ENCODE measurements at regions not wholly inside any gene's neighbourhood (a gene's known extent, or its start where the extent isn't known, plus 50 kb on each side); places are given as distances from the start of the nearest gene placed in this dataset.

DNA sequence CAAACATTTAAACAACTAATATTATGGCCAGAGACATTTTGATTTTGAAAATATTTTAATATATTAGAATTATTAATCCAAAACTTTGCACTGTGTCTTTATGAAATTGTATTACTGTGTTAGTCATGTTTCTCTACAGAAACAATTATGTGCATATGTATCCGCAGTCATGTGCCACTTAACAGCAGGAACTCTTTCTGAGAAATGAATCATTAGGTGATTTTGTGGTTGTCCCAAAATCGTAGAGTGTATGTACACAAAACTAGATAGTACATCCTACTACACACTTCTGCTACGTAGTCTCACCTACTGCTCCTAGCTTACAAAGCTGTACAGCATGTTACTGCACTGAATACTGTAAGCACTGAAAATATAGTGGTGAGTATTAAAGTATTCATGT lies 479.2 kb upstream of the DSEL start:
- POLR2A ChIA-PET, result no interaction called here
- DNase-seq (ENCODE audit: extremely low spot score), result no peak
- TF ChIP-seq, protein P1, sequence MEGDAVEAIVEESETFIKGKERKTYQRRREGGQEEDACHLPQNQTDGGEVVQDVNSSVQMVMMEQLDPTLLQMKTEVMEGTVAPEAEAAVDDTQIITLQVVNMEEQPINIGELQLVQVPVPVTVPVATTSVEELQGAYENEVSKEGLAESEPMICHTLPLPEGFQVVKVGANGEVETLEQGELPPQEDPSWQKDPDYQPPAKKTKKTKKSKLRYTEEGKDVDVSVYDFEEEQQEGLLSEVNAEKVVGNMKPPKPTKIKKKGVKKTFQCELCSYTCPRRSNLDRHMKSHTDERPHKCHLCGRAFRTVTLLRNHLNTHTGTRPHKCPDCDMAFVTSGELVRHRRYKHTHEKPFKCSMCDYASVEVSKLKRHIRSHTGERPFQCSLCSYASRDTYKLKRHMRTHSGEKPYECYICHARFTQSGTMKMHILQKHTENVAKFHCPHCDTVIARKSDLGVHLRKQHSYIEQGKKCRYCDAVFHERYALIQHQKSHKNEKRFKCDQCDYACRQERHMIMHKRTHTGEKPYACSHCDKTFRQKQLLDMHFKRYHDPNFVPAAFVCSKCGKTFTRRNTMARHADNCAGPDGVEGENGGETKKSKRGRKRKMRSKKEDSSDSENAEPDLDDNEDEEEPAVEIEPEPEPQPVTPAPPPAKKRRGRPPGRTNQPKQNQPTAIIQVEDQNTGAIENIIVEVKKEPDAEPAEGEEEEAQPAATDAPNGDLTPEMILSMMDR (IDR thresholded peaks at IDR 0.05; ENCODE audit: control extremely low read depth, extremely low read depth, low read depth, missing control alignments), result no peak
- CTCF ChIA-PET, result interaction anchor here (1.1 to 1.3 kb wide), 3 partner anchors 9 to 85 kb away, joined by 3 read pairs; no protein-coding TSS in a partner anchor

DNA sequence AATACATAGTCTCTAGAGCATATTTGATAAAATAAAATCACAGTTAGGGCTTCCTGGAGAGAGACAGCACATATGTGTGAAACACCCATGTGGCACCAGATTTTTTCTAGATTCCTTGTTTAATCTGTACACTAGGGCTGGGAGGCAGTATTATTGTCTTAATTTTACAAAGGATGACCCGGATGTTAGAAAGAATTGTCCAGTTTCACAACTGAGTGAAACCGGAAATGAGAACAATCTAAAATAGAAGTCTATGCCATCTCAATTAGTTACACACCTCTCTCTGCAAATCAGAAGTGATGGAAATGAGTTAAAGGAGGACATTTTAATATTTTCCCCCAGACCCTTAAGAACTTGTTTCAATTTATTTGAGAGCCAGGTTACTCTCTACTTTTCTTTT lies 463.7 kb upstream of the DSEL start:
- TF ChIP-seq, protein P1 (IDR thresholded peaks at IDR 0.05; ENCODE audit: control extremely low read depth, extremely low read depth, low read depth, missing control alignments), result no peak
- ChIA-PET CTCF (no interaction called here), POLR2A (no interaction called here)
- no peak for DNase-seq (ENCODE audit: extremely low spot score)

DNA sequence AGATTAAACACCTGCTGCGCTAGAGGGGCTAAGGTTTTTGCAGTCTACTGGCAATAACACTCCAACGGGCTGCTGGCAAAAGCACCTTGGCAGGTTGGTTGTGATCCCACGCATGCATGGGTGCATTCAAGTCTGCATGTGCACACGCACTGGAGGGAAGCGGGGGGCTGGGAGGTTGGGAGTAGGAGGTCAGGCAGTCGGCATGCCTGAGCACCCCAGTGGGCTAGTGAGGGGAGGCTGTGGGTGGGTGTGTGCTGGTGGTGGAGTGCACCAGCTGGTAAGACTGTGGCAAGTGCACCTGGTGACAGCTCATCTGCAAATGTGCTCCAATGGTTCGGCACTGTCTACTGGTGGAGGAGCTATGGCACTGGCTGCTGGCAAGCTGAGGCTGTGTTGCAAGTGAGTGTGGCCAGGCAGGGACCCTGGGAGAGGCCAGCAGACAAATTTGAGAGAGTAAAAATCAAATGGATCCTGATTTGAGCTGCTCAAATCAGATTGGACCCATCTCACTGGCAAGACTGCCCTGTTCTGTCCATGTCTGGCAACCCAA lies 460.6 kb upstream of the DSEL start:
- POLR2A ChIA-PET, result no interaction called here
- CTCF ChIA-PET, result interaction anchor here (1.4 kb wide), 1 partner anchor 26 kb away, joined by 4 read pairs; no protein-coding TSS in a partner anchor
- no peak for DNase-seq (ENCODE audit: extremely low spot score)
- TF ChIP-seq, protein P1 (IDR thresholded peaks at IDR 0.05; ENCODE audit: control extremely low read depth, extremely low read depth, low read depth, missing control alignments), result no peak

DNA sequence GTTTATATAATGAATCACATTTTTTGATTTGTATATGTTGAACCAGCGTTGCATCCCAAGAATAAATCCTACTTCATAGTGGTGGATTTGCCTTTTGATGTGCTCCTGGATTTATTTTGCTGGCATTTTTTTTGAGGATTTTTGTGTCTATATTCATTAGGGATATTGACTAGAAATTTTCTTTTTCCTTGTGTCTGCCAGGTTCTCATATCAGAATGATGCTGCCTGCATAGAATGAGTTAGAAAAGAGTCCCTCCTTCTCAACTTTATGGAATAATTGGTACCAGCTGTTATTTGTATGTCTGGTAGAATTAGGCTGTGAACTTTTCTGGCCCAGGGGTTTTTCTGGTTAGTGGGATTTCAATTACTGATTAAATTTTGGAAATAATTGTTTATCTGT lies 457.4 kb upstream of the DSEL start:
- TF ChIP-seq, protein P1 (IDR thresholded peaks at IDR 0.05; ENCODE audit: control extremely low read depth, extremely low read depth, low read depth, missing control alignments), result no peak
- POLR2A ChIA-PET, result no interaction called here
- DNase-seq (ENCODE audit: extremely low spot score), result no peak
- CTCF ChIA-PET, result no interaction called here

DNA sequence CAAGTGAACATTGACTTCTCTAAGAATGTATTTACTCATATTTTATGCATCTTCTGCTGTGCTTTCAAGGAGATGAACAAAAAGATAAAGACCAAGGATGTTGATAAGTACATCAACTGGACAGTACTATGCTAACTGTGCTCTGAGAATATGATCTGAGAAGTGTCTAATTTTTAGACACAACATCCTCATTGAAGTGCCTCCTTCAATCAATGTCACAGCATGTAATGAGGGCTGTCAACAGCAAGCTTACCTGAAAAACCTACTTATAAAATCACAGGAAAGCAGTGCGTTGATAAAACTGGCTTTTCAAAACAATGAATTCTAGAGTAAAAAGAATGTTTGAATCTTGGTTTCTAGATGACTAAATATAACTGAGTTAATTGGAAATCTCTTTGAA lies 452.9 kb upstream of the DSEL start:
- no peak for DNase-seq (ENCODE audit: extremely low spot score)
- TF ChIP-seq, protein P1 (IDR thresholded peaks at IDR 0.05; ENCODE audit: control extremely low read depth, extremely low read depth, low read depth, missing control alignments), result no peak
- POLR2A ChIA-PET, result no interaction called here
- CTCF ChIA-PET, result interaction anchor here (0.9 kb wide), 1 partner anchor 61 kb away, joined by 3 read pairs; no protein-coding TSS in a partner anchor

DNA sequence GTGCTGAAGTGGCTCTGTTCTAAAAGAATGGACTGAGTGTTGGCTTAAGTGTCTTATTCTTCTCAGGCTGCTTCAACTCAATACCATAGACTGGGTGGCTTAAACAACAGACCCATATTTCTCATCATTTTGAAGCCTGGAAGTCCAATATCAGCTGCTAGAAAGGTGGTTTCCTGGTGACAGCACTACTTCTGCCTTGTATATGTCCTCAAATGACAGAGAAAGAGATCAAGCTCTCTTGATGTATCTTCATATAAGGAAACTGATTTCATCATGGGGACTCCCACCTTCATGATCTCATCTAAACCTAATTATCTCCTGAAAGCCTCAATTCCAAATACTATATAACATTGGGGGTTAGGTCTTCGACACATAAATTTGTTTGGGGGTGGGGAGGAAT lies 449.7 kb upstream of the DSEL start:
- no peak for DNase-seq (ENCODE audit: extremely low spot score)
- TF ChIP-seq, protein P1 (IDR thresholded peaks at IDR 0.05; ENCODE audit: control extremely low read depth, extremely low read depth, low read depth, missing control alignments), result no peak
- POLR2A ChIA-PET, result no interaction called here
- CTCF ChIA-PET, result interaction anchor here (1.4 kb wide), 1 partner anchor 17 kb away, joined by 3 read pairs; no protein-coding TSS in a partner anchor
